ELF-1 (cell line): ENCODE measurements at regions not wholly inside any gene's neighbourhood (a gene's known extent, or its start where the extent isn't known, plus 50 kb on each side); places are given as distances from the start of the nearest gene placed in this dataset.
A peak's percentile ranks its signal among the peaks of the same experiment; 100 is the strongest.

ENCODE experiments used
- DNase-seq: peaks from one replicate; pipeline ENCODE4 v3.0.0-alpha.2; 2016; ENCODE audit warnings: low read depth, low spot score

DNA sequence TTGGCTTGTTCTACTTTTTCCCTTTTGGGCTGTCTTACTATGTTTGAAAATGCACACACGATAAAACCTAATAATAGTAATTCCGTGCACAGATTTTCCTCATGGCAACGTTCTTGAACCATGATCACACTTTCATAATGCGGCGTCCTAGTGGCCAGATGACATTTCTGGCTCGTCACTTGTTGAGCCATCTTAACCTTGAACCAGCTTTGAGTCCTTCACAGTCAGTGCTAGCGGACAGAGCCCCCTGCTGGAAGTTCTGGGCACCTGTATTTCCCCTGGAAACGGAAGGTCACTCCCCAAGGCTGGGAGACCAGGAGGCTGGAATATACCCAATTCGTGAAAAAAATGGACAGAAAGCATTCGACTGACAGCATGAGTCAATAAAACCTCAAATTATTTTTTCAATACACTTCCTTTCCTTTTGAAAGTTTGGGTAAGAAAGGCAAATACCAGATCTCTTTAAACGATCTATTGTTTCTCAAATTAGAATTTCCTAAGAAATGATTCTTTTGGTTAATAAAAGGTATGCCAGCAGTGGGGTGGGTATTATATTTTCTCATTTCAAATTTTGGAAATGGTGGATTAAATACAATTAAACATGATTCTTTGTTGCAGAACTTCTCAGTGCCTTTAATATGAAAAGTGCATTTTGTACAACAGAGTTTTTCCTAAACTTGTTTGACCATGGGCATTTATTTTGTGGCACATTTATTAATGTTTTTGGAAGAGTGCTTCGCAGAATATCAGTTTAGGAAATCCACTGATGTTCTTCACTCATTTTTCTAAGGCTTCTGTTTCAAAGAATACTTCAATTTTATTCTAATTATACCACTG, 542.3 kb downstream of the QKI start:
- DNase-seq, result peak; percentile 81

DNA sequence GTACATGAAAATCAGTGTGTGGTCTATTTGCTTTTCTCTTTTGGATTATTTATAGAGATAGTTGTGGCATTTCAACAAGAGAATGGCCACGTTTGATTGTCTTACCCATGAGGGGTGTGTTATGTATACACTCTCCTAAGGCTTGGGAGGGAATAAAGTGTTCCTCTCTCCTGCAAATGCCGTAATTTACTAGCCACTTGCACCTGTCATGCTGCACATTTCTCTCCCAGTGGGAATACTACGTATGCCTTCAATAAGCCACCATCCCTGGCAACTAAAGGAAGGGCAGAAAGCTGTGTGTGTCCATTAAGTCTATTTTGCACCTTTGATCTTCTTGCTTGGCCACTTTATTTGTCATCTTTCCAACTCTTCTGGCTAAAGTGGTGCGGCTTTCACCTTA, 541.2 kb downstream of the QKI start:
- DNase-seq, result no peak

DNA sequence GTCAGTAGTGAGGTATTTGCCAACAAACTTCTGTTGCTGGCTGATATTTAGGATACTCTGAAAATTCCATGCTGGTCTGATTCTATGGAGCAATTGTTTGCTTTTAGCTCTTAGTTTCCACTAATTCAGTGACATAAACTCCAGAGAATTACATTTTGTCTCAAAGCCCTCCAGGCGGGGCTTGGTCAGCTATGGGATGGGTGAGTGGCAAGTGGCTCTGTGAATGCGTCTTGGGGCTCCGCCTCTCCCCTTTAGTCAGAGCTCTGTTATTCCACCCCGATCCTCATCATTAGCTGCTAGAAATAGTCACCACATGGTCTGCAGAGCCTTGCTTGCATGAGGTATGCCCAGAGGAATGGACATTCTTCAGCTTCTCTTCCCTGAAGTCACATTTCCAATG, 540.6 kb downstream of the QKI start:
- peak; percentile 33 for DNase-seq

DNA sequence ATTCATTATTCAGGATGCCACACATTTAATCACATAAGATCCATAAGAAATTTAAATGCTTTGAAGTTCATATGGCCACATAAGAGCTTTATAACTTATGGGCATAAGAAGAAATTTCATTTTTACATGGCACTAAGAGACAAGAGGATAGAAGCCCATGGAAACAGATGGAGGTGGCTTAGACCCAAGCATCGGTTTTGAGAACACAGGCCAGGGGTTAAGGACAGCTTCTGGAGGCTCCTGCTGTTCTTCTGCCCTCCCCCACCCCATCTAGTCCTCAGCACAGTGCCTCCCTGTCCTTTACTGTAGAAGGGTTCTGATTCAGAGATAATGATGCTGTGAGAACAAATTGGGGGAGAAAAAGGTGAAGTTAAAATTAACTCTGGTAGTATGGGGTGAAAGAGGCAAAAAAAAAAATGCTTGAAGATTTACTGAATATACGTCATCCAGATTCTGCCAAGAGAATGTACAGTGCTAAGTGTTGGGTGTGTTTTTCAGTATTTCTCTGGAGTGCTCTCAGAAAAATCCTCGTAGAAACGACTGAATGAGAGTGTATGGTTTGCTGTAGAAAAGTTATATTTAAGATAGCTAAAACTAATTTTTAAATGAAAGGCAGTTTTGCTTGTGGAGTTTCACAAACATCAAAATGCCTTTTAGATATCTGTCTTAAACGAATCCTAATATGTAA, 539.7 kb downstream of the QKI start:
- DNase-seq, result no peak

DNA sequence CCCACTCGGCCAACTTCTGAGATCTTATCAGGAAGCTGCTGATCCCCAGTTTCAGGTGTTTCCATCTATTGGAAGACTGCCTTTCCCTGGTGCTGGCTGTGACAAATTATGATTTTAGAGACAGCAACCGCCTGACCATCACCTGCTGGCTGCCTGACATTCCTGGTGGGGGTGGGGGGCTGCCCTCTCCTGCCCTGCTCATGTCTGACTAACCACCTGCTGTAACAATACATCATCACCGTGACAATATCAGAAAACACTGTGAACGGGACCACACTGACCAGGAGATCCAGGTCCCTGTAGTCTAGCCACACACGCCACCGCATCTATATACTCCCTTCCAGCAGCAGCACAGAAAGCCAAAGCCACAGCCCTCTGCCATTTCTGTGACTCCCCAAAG, 537.5 kb downstream of the QKI start:
- DNase-seq, result no peak

DNA sequence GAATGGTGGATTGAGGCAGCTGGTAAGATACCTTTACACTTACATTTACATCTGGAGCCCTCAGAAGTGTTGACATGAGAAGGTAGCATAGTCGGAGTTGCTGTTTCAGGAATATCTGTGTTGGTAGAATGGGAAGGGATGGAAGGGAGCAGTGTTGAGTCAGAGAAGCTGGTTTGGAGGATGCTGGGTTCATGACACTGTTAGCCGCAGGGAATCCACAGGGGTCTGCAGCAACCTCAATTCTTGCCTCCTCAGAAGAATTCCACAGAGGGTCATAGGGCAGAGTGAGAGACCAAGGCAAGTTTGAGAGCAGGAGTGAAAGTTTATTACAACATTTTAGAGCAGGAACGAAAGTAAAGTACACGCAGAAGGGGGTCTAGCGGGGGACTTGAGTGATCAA, 536.8 kb downstream of the QKI start:
- no peak for DNase-seq

DNA sequence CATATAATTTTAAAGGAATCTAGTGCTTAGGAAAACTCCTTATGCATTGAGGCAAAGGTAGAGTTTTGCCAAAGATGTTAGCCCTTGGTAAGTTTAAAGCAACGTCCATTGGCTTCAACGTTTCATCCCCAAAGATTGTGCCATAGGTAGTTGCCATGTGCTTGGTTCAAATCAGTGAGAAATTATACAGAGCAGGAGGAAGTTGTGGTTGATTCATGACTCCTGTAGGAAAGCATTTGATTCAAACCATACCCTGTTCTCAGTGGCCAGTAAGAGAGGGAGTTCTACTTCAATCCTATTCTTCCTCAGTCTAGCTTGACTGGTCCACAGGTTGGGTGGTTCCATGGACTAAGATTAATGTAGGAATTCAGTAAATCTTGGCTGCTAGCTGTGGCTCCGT, 535.6 kb downstream of the QKI start:
- DNase-seq, result no peak

DNA sequence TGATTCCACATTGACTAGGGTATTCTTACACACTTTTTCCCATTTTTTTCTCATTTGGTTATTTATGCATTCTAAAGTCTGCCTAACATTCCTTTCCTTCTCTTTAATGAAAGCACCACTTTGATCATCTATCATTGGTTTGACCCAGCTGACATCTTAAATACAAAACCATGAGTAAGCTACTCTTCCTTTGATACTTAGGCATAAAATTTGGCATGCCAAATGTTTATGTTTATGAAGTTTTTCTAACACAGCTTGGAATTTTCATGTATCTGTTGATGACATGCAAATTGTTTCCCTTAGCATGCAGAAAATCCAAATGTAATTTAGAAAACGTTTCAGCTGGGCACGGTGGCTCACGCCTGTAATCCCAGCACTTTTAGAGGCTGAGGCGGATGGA, 534.9 kb downstream of the QKI start:
- DNase-seq, result no peak

DNA sequence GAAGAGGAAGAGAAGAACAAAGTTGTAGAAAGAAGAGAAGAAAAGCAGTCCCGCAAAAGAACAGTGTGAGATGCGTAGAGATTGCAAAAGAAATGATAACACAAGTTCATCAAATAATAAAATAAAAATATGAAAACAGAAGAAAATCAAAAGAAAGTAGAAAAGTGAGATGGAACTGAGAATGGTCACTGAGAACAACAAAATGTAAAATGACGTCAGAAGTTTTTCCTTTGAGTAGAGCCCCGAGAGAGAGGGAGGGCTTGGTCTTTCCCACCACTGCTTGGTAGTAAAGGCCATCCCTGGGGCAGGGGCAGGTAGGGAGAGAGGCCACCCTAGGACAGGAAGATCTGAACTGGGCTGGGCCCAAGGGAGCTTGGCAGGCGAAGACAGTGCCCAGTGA, 533.7 kb downstream of the QKI start:
- DNase-seq, result no peak

DNA sequence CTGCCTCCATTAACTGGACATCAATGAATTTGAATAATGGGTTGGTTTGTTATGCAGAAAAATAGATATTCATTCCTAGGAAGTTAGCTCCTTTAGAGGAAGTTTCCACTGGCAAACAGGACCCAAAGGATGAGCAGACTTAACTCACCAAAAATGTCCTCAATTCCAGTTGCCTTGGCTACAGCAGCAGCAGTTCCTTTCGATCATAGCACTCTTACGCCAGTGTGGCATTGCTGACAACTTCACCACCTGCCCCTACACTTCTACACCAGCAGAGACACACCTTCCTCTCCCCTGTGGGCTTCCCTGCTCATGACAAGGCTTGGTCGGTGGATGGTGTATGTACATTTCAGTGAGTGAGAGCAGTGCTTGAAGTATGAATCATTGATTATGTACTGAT, 532.8 kb downstream of the QKI start:
- no peak for DNase-seq

DNA sequence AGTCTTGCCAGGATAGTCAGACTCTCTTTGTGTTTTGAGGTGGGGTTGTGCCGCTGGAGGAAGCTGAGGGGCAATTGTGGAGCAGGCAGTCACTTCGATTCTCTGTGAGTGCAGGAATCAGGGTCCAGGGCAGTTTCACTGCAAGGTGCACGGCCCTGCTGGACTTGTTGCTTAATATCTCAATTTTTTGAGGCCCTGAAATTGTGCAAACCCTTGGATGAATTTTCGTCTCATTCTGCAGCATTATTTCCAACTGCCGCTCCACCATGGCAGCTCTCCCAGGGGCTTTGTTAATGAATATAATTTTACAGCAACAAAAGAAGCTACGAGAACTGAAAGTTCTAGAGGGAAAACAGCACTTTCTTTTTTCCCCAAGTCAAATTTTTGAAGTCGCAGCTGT, 531.9 kb downstream of the QKI start:
- no peak for DNase-seq

DNA sequence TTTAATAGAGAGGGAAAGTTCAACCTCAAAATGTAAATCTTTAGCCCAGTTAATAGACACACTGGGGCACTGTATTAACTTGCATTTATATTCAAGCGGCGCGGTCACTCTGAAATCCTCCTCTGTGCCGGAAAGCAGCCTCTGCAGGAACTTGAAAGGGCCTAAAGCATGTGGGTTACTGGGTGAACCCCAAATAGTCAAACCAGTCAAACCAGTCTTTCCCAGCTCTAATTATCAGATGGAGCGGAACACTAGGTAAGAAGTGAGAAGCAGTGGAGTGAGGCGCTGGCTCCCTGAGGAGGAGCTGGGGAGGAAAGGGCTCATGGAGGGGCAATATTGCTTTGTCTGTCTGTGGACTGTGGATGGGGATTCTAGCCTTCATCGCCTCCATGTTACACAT, 531.3 kb downstream of the QKI start:
- DNase-seq, result peak; percentile 50

DNA sequence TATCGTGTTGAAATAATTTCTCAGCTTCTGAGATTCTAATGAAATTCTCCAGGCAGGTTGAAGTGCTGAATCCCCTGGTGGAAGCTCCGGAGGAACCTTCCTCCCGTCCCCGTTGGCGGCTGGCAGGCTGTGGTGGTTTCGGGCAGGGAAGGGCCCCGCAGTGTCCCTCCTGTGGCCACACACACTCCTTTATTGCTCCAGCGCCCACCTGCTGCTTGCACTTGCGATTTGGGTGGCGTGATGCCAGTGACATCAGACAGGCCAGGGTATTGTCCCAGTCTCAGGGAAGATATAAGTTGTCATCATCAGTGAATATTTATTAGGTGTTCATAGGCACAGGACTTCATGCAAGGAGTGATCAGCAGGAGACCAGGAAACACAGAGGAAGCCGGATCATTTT, 530.4 kb downstream of the QKI start:
- peak; percentile 9 for DNase-seq

DNA sequence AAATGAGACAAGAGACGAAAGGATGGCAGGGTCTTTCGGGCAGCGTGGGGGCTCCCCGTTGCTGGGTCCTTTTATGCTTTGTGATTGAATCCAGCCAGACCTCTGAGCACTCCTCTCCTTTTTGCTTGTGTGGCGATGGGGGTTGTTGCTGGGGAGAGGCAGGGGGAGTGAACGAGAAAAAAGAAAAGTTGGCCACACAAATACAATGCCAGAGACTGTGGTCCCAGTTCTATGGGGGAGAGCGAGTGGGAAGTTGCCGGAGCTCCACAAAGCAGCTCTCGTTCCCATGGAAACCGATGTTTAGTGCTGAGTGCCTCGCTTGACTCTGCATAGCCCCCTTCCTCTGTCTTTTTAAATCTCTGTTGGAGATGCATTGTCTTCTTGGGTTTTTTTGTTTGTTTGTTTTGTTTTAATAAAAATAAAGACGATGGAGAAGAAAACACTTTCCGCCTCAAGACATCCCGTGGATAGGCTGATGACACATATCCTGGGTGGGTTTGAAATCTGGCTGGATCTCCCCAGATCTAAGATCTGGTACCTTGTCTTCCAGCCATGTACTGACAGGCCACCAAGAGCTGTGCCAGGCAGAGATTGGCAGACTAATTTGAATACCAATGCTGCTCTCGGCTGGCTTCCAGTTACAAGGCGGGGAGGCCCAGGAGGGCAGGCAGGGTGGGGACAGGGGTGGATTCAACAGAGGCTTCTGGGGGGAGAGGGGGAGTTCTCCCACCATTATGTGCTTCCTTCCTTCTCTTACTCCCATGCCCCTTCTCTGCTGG, 529.3 kb downstream of the QKI start:
- peak; percentile 72 for DNase-seq

DNA sequence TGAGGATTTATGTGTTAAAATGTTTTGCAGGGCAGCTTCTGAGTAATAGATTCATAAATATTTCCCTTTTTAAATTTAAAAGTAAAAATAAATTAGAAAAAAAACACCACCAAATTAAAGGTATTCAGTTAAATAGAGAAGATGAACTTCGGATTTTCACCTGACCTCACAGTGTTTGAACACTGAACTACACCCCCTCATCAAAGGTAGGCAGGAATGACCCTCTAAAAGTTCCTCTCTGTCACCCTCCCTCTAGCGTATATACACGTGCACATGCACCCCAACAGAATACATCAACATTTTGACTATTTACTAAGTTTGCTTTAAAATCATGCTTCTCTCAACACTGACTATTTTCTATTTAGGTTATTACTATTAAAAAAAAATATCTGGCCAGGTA, 528.3 kb downstream of the QKI start:
- DNase-seq, result no peak

DNA sequence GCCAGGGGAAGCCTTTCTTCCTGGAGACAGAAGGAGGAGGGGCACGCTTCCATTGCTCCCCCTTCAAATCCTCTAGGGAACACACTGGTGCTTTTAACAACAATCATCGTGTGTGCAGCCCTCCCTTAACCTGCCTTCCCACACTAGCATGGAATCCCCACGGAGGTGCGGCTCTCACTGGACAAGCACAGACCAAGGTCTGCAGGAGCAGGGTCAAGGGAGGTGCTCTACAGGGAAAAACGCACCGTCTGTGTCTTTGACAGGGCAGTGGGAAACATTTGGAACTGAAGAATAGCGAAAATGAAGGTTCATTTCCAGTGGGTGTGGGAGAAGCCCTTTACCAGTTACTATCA, 527.1 kb downstream of the QKI start:
- DNase-seq, result peak; percentile 26

DNA sequence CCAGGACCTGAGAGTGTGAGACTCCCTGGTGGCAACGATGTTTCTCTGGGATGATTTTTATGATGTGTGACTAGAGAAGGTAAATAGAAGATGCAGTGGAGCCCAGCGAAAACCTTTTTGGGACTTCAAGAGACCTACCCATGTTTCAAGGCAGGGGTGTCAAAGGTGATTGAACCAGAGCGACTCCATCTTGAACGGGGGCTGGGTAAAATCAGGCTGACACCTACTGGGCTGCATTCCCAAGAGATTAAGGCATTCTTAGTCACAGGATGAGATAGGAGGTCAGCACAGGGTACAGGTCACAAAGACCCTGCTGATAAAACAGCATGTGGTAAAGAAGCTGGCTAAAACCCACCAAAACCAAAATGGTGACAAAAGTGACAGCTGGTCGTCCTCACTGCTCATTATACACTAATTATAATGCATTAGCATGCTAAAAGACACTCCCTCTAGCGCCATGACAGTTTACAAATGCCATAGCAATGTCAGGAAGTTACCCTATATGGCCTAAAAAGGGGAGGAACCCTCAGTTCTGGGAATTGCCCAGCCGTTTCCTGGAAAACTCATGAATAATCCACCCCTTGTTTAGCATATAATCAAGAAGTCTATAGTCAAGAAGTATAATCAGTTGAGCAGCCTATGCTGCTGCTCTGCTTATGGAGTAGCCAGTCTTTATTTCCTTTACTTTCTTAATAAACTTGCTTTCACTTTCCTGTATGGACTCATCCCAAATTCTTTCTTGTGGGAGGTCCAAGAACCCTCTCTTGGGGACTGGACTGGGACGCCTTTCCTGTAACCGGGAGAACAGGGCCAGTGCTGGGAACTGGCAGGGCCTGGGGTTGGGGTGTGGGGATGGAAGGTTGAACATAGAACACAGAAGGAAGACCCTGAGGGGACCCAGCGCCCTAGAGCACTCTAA, 526.4 kb downstream of the QKI start:
- peak; percentile 55 for DNase-seq

DNA sequence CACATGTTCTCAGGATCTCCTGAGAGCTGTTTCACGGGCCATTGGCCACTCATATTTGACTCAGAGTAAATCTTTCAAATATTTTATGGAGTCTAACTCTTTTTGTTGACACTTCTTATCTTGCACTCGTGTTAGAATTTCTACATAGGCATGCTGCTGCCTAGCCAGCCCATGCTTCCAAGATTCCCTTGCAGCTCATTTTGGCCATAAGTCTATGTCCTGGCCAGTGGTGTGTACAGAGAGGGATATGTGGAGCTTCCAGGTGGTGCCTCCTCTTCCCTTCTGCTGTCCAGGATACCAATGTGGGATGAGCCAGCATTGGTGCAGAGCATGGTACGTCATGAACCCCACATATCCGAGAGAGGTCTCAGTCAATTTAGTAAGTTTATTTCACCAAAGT, 522.6 kb downstream of the QKI start:
- no peak for DNase-seq

DNA sequence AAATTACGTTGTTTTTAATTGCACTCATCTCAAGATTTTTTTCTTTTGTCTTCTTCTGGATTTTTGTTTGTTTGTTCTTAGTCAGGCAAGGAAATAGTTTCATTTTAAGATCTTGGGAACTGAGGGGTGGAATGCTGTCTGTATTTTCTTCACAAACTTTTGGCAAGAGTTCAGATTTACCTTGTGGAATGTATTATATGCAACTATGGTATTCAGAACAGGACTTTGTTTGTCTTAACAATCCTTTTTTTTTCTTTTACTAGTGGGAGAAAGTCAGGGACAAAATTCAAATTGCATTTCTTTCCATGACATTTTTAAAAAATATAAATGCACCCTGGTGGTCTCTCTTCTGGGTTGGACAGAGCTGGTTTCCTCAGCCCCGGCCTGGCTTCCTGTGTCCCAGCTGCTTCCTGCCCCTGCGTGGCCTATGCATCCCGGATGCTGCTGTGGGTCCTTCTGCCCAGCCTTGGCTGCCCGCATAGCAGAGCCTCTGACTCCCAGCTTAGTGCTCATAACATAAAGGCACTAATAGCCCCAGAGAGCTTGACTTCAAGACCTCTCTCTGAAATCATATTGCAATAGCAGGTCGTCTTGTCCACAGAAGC, 520.7 kb downstream of the QKI start:
- no peak for DNase-seq

DNA sequence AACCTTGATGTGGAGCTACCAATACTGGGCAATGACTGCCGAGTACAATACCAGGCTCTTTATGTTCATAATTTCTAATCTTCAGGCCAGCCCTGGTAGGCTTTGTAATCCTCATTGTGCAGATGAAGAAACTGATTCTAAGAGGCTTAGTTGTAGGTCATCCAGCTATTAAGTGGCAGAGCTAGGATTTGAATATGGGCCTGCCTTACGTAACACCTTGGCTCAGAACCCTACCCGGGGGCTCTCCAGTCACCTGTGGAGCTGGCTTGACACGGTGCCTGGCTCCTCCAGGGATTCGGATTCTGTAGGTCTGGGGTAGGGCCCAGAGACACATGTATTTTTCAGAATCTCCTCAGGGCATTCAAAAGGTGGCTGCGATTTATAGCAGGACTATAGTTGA, 515.5 kb downstream of the QKI start:
- DNase-seq, result no peak

DNA sequence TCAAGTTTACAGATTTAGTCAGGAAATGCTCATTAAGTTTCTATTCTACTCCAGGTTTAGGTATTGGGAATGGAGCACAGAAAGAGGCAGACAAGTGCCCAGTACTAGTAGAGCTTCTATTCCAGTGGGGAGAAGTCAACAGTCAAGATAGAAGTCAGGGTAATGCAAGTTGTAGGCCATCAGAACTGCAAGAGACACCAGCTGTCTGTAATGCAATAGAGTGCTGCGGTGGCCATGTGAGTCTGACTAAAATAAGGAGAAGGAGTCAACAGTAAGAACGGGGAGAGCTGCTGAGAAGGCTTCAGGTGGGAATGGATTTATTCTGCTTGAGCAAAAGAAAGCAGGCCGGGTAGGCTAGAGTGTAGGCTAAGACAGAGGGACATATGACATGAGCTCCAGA, 515.0 kb downstream of the QKI start:
- no peak for DNase-seq
